ENCODE measurements at regions not wholly inside any gene's neighbourhood (a gene's known extent, or its start where the extent isn't known, plus 50 kb on each side); places are given as distances from the start of the nearest gene placed in this dataset.

GRCh38 chr3:124656531-124656930 is 73.7 kb upstream of the UMPS start:
- no peaks in the 10 kb centered on the region for H3K27me3 ChIP-seq
- H3K9me3 ChIP-seq = no peaks in the 10 kb centered on the region
- no peaks in the 10 kb centered on the region for H4K20me1 ChIP-seq
- TF ChIP-seq Cebpa-rat (IDR thresholded peaks at IDR 0.05) = no peak
- peaks cover 32% of the 10 kb centered on the region; the same call in 1 of the 2 replicates for H3K36me3 ChIP-seq
- no peak overlapping the region for H3K9ac ChIP-seq
- H3K4me3 ChIP-seq = no peak overlapping the region
- peaks cover 15% of the 10 kb centered on the region for H3K4me1 ChIP-seq
- H3K27ac ChIP-seq = no peak overlapping the region
- no peak overlapping the region for H3K4me2 ChIP-seq

GRCh38 chr3:124657138-124657537 is 73.1 kb upstream of the UMPS start:
- Histone ChIP-seq H3K4me2 (no peak overlapping the region), H3K9me3 (no peaks in the 10 kb centered on the region), H3K4me3 (no peak overlapping the region), H3K9ac (no peak overlapping the region), H4K20me1 (no peaks in the 10 kb centered on the region), H3K27ac (no peak overlapping the region), H3K36me3 (peaks cover 26% of the 10 kb centered on the region; the same call in 1 of the 2 replicates), H3K27me3 (no peaks in the 10 kb centered on the region), H3K4me1 (peaks cover 15% of the 10 kb centered on the region)
- TF ChIP-seq Cebpa-rat (IDR thresholded peaks at IDR 0.05) = no peak

- Histone ChIP-seq H3K4me1 (peaks cover 15% of the 10 kb centered on the region), H3K27me3 (no peaks in the 10 kb centered on the region), H3K27ac (no peak overlapping the region), H3K4me2 (no peak overlapping the region), H3K4me3 (no peak overlapping the region), H3K9ac (no peak overlapping the region), H4K20me1 (no peaks in the 10 kb centered on the region), H3K9me3 (no peaks in the 10 kb centered on the region), H3K36me3 (peaks cover 16% of the 10 kb centered on the region; the same call in 1 of the 2 replicates)
- TF ChIP-seq Cebpa-rat (IDR thresholded peaks at IDR 0.05) = no peak
Measured at GRCh38 chr3:124658270-124658669, 72.0 kb upstream of the UMPS start.

DNA sequence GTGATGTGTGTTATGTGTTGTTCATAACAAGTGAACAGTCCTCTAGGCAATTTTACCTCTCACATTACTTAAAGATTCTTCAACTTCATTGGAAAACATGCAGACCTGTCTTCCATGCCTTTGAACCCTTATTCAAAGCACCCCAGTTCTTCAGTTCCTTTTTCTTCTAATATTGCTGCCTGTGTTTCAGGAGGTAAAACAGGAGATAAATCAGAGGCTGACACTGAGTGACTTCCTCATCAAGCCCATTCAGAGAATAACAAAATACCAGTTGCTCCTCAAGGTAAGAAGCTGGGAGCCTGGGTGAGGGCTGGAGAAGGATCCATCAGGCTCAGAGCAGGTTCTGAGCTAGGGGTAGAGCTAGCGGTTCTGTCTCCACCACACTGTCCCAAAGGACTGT is 71.1 kb upstream of the UMPS start:
- no peak overlapping the region for H3K9ac ChIP-seq
- H3K27me3 ChIP-seq = no peaks in the 10 kb centered on the region
- peaks cover 16% of the 10 kb centered on the region; the same call in 1 of the 2 replicates for H3K36me3 ChIP-seq
- no peaks in the 10 kb centered on the region for H3K9me3 ChIP-seq
- H3K4me2 ChIP-seq = no peak overlapping the region
- no peaks in the 10 kb centered on the region for H4K20me1 ChIP-seq
- no peak for TF ChIP-seq Cebpa-rat (IDR thresholded peaks at IDR 0.05)
- H3K27ac ChIP-seq = no peak overlapping the region
- H3K4me3 ChIP-seq = no peak overlapping the region
- peaks cover 7% of the 10 kb centered on the region for H3K4me1 ChIP-seq

- peaks cover 16% of the 10 kb centered on the region; the same call in 1 of the 2 replicates for H3K36me3 ChIP-seq
- no peaks in the 10 kb centered on the region for H3K9me3 ChIP-seq
- 0 out of 2 replicates have a peak, but pooled peaks cover 4% of the 10 kb centered on the region for H3K4me1 ChIP-seq
- no peak overlapping the region for H3K4me3 ChIP-seq
- no peak for TF ChIP-seq Cebpa-rat (IDR thresholded peaks at IDR 0.05)
- H3K27ac ChIP-seq = no peak overlapping the region
- H3K9ac ChIP-seq = no peak overlapping the region
- H4K20me1 ChIP-seq = no peaks in the 10 kb centered on the region
- H3K27me3 ChIP-seq = no peaks in the 10 kb centered on the region
- no peak overlapping the region for H3K4me2 ChIP-seq
Measured at GRCh38 chr3:124660599-124660998, 69.7 kb upstream of the UMPS start.

- no peaks in the 10 kb centered on the region for H3K27me3 ChIP-seq
- H4K20me1 ChIP-seq = no peaks in the 10 kb centered on the region
- H3K4me1 ChIP-seq = 0 out of 2 replicates have a peak, but pooled peaks cover 3% of the 10 kb centered on the region
- TF ChIP-seq Cebpa-rat (IDR thresholded peaks at IDR 0.05) = no peak
- no peak overlapping the region for H3K9ac ChIP-seq
- peaks cover 25% of the 10 kb centered on the region; the same call in 1 of the 2 replicates for H3K36me3 ChIP-seq
- no peak overlapping the region for H3K4me2 ChIP-seq
- H3K9me3 ChIP-seq = no peaks in the 10 kb centered on the region
- no peak overlapping the region for H3K27ac ChIP-seq
- H3K4me3 ChIP-seq = no peak overlapping the region
Measured at GRCh38 chr3:124663690-124664089, 66.6 kb upstream of the UMPS start.

DNA sequence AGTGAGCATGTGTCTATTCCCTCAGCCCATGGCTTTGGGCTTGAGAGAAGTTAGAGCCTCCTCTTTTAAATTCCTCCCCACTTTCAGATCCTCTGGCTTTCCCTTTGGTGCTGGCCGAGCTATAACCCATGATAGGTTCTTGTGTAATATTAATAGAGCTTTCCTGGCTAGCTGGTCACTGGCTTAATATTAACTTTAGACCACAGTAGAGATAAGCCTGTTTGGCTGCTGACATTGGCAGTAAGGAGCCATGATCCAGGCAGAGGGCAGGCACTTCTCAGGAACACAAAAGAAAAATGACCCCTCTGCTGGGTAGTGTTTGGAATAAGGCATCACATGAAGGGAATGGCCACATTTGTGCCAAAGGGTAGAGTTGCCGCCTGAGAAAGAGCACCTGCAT is 65.4 kb upstream of the UMPS start:
- no peak overlapping the region for H3K4me2 ChIP-seq
- H4K20me1 ChIP-seq = no peaks in the 10 kb centered on the region
- no peak overlapping the region for H3K9ac ChIP-seq
- peaks cover 20% of the 10 kb centered on the region; the same call in 1 of the 2 replicates for H3K36me3 ChIP-seq
- no peak overlapping the region for H3K4me3 ChIP-seq
- H3K27ac ChIP-seq = no peak overlapping the region
- TF ChIP-seq Cebpa-rat (IDR thresholded peaks at IDR 0.05) = no peak
- H3K9me3 ChIP-seq = no peaks in the 10 kb centered on the region
- H3K27me3 ChIP-seq = no peaks in the 10 kb centered on the region
- H3K4me1 ChIP-seq = no peaks in the 10 kb centered on the region

- TF ChIP-seq Cebpa-rat (IDR thresholded peaks at IDR 0.05) = no peak
- Histone ChIP-seq H3K27me3 (no peaks in the 10 kb centered on the region), H3K36me3 (peaks cover 30% of the 10 kb centered on the region; the same call in 1 of the 2 replicates), H3K9ac (no peak overlapping the region), H3K4me2 (no peak overlapping the region), H3K4me3 (no peak overlapping the region), H4K20me1 (no peaks in the 10 kb centered on the region), H3K4me1 (peaks cover 5% of the 10 kb centered on the region), H3K9me3 (peaks cover 10% of the 10 kb centered on the region), H3K27ac (no peak overlapping the region)
Measured at GRCh38 chr3:124666067-124666466, 64.2 kb upstream of the UMPS start.

DNA sequence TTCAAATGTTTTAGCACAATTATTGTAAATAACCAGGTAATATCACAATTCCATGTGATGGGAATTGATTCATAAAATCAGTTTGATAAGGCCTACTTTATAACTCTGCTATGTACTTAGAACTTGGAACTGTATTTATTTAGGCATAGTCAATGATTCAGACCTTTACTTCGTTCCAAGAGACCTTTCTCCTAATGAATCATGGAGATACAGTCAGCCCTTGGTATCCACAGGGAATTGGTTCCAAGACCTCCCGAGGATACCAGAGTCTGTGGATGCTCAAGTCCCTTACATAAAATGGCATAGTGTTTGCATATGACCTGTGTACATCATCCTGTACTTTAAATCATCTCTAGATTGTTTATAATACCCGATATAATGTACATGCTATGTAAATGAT is 60.8 kb upstream of the UMPS start:
- TF ChIP-seq Cebpa-rat (IDR thresholded peaks at IDR 0.05) = no peak
- H3K27ac ChIP-seq = no peak overlapping the region

GRCh38 chr3:124671106-124671505 is 59.1 kb upstream of the UMPS start:
- peaks cover 11% of the 10 kb centered on the region for H3K4me1 ChIP-seq
- H3K9ac ChIP-seq = no peak overlapping the region
- TF ChIP-seq Cebpa-rat (IDR thresholded peaks at IDR 0.05) = no peak
- H3K4me2 ChIP-seq = peak overlapping the region; percentile 57
- H3K4me3 ChIP-seq = peak overlapping the region; percentile 0; the same call in 1 of the 2 replicates
- H3K36me3 ChIP-seq = peaks cover 53% of the 10 kb centered on the region
- no peaks in the 10 kb centered on the region for H3K27me3 ChIP-seq
- H4K20me1 ChIP-seq = no peaks in the 10 kb centered on the region
- H3K27ac ChIP-seq = no peak overlapping the region
- H3K9me3 ChIP-seq = peaks cover 17% of the 10 kb centered on the region

More for the DNA sequence above, 60.8 kb upstream of the UMPS start:
- Histone ChIP-seq H4K20me1 (no peaks in the 10 kb centered on the region), H3K4me3 (no peak overlapping the region), H3K27me3 (no peaks in the 10 kb centered on the region), H3K4me2 (no peak overlapping the region), H3K9me3 (peaks cover 17% of the 10 kb centered on the region), H3K36me3 (peaks cover 55% of the 10 kb centered on the region), H3K9ac (no peak overlapping the region), H3K4me1 (peaks cover 11% of the 10 kb centered on the region)

GRCh38 chr3:124674336-124674735 is 55.9 kb upstream of the UMPS start:
- no peak overlapping the region for H3K4me2 ChIP-seq
- H3K9ac ChIP-seq = no peak overlapping the region
- no peak for TF ChIP-seq Cebpa-rat (IDR thresholded peaks at IDR 0.05)
- H3K4me1 ChIP-seq = peaks cover 11% of the 10 kb centered on the region
- peaks cover 37% of the 10 kb centered on the region for H3K36me3 ChIP-seq
- no peak overlapping the region for H3K27ac ChIP-seq
- H4K20me1 ChIP-seq = no peaks in the 10 kb centered on the region
- H3K4me3 ChIP-seq = no peak overlapping the region
- peaks cover 17% of the 10 kb centered on the region for H3K9me3 ChIP-seq
- H3K27me3 ChIP-seq = no peaks in the 10 kb centered on the region

Data from BLaER1 (cell line).